Right lobe of liver (tissue), 6 donors: ENCODE measurements at regions not wholly inside any gene's neighbourhood (a gene's known extent, or its start where the extent isn't known, plus 50 kb on each side); places are given as distances from the start of the nearest gene placed in this dataset.

Experiments
- ATAC-seq, 4 donors: fragments of 200-7000 bp; cut with Tn5 transposase; one replicate each; pipeline ENCODE4 v1.9.1; 2020; ENCODE audit warnings: mild to moderate bottlenecking in 4 of 4, moderate library complexity in 4 of 4
- DNase-seq, 3 donors: peaks; one replicate each; pipeline ENCODE4 v3.0.0-alpha.2; 2020
- H3K27ac ChIP-seq, 3 donors: fragments of 200-600 bp; one replicate each; pipeline ENCODE4 v1.8.0; 2022
- H3K27me3 ChIP-seq, 2 donors: fragments of 200-600 bp; one replicate each; pipeline ENCODE4 v1.8.0; 2022
- H3K36me3 ChIP-seq, 4 donors: fragments of 200-600 bp; sonication (generic) in 1 of 4; one replicate each; pipeline versions ENCODE4 v1.5.1 to v1.8.0; 2017 to 2022; ENCODE audit warnings: control low read depth in 1 of 4
- H3K4me1 ChIP-seq, 4 donors: fragments of 200-600 bp; sonication (generic) in 1 of 4; one replicate each; pipeline versions ENCODE4 v1.5.1 to v1.8.0; 2017 to 2022; ENCODE audit warnings: control low read depth in 1 of 4
- H3K4me3 ChIP-seq, 3 donors: fragments of 200-600 bp; one replicate each; pipeline ENCODE4 v1.8.0; 2022
- H3K9me3 ChIP-seq, 4 donors: fragments of 200-600 bp; sonication (generic) in 1 of 4; one replicate each; pipeline versions ENCODE4 v1.5.1 to v1.8.0; 2017 to 2022; ENCODE audit warnings: control low read depth in 1 of 4
- CTCF ChIP-seq, 4 donors: fragments of 200-600 bp in 3 of 4; fragments of 450-650 bp in 1 of 4; IDR thresholded peaks; one replicate each; pipeline versions ENCODE4 v1.5.1 to v1.8.0; 2016 to 2022; ENCODE audit warnings: antibody characterized with exemption in 4 of 4, mild to moderate bottlenecking in 2 of 4
- POLR2A ChIP-seq: fragments of 450-650 bp; IDR thresholded peaks from one replicate; pipeline ENCODE4 v1.6.1; 2017; ENCODE audit warnings: antibody characterized with exemption, mild to moderate bottlenecking
- WGBS: methylation state at CpG from one replicate; pipeline ENCODE4 v1.1.6; 2018; ENCODE audit warnings: low coverage, low lambda C conversion rate; ENCODE audit not compliant: insufficient coverage; ENCODE audit errors: missing lambda C conversion rate; 5-methylcytosine and 5-hydroxymethylcytosine counted together
- intact Hi-C, 2 donors: fragments of 100-400 bp; cut with DNase I; formaldehyde crosslinking; loops; one replicate each; pipeline versions ENCODE4 v1.11.2 to v1.14.1; 2022
- donor health status: DM: no; HTN: yes; CAD: no.
- donor health status: DM: no; HTN: no; CAD: no.
- donor health status: DM: no; HTN: no; CAD: no.
- donor health status: DM: no; HTN: yes; CAD: no.
- donor health status: DM: no; HTN: yes; CAD: no.

GRCh38 chr3:191531434-191531972 lies 70.5 kb downstream of the PYDC2 start:
- WGBS: 42% methylated on average over 5 of the region's 5 CpGs
- Histone ChIP-seq H3K9me3 (no peaks in the 10 kb centered on the region), H3K4me1 (no peaks in the 10 kb centered on the region), H3K36me3 (no peaks in the 10 kb centered on the region), H3K27me3 (no peaks in the 10 kb centered on the region), H3K27ac (no peak overlapping the region), H3K4me3 (no peak overlapping the region)
- intact Hi-C loops: no loop called here
- DNase-seq: no peak
- no peak for ATAC-seq
- TF ChIP-seq CTCF (IDR thresholded peaks at IDR 0.05): no peak
- TF ChIP-seq POLR2A: no peak

- Histone ChIP-seq H3K4me3 (no peak overlapping the region), H3K27ac (no peak overlapping the region), H3K4me1 (no peaks in the 10 kb centered on the region), H3K27me3 (no peaks in the 10 kb centered on the region), H3K9me3 (no peaks in the 10 kb centered on the region), H3K36me3 (no peaks in the 10 kb centered on the region)
- intact Hi-C loops: no loop called here
- DNase-seq (no peak), ATAC-seq (no peak)
- no peak for TF ChIP-seq POLR2A
- TF ChIP-seq CTCF (IDR thresholded peaks at IDR 0.05): no peak
- 80% methylated on average over 1 of the region's 1 CpG for WGBS
Observed at GRCh38 chr3:191543018-191543417, 82.1 kb downstream of the PYDC2 start.

GRCh38 chr3:191543897-191544296 lies 82.9 kb downstream of the PYDC2 start:
- no peaks in the 10 kb centered on the region for H3K9me3 ChIP-seq
- TF ChIP-seq POLR2A: no peak
- no peak for TF ChIP-seq CTCF (IDR thresholded peaks at IDR 0.05)
- no peak overlapping the region for H3K27ac ChIP-seq
- H3K4me1 ChIP-seq: no peaks in the 10 kb centered on the region
- DNase-seq (no peak), ATAC-seq (no peak)
- H3K36me3 ChIP-seq: no peaks in the 10 kb centered on the region
- intact Hi-C loops: no loop called here
- 70% methylated on average over 4 of the region's 4 CpGs for WGBS
- no peaks in the 10 kb centered on the region for H3K27me3 ChIP-seq
- no peak overlapping the region for H3K4me3 ChIP-seq

- DNase-seq (no peak), ATAC-seq (no peak)
- Histone ChIP-seq H3K27me3 (no peaks in the 10 kb centered on the region), H3K36me3 (no peaks in the 10 kb centered on the region), H3K4me1 (no peaks in the 10 kb centered on the region), H3K4me3 (no peak overlapping the region), H3K27ac (no peak overlapping the region), H3K9me3 (no peaks in the 10 kb centered on the region)
- intact Hi-C loops: no loop called here
- TF ChIP-seq POLR2A: no peak
- no peak for TF ChIP-seq CTCF (IDR thresholded peaks at IDR 0.05)
- 5% methylated on average over 1 of the region's 1 CpG for WGBS
Observed at GRCh38 chr3:191549357-191549756, 88.4 kb downstream of the PYDC2 start.

- DNase-seq (no peak), ATAC-seq (no peak)
- TF ChIP-seq POLR2A (no peak), CTCF (IDR thresholded peaks at IDR 0.05) (no peak)
- Histone ChIP-seq H3K4me3 (no peak overlapping the region), H3K4me1 (no peaks in the 10 kb centered on the region), H3K36me3 (no peaks in the 10 kb centered on the region), H3K27ac (no peak overlapping the region), H3K9me3 (no peaks in the 10 kb centered on the region), H3K27me3 (no peaks in the 10 kb centered on the region)
- intact Hi-C loops: no loop called here
Observed at GRCh38 chr3:191555037-191555436, 94.1 kb downstream of the PYDC2 start.
